NCI-H510A treated with DMSO at 0.1 percent for 48 hours (cell line): ENCODE measurements at regions not wholly inside any gene's neighbourhood (a gene's known extent, or its start where the extent isn't known, plus 50 kb on each side); places are given as distances from the start of the nearest gene placed in this dataset.

Experiments used
- DNase-seq: peaks from one replicate; lab custom pipeline; 2025; lab: John Stamatoyannopoulos, UW

DNA sequence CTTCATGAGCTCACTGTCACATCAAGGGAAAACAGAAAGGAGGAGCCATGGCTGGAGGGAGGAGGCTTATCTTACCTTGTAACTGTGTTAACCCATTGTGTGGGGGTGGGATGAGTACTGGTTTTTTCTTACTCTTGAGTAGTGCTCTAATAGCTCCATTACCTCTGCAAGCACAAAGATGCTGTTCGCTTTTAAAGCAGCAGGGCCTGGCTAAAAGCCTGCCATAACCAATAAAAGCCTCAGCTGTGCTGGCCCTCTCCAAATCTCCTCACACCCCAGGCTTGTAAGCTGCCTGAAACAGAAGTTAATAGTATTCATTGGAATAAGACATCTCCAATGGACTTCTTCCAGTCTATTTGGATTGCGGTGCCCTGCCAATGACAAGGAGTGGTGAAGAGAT is 544.1 kb downstream of the TUSC7 start:
- no peak for DNase-seq

DNA sequence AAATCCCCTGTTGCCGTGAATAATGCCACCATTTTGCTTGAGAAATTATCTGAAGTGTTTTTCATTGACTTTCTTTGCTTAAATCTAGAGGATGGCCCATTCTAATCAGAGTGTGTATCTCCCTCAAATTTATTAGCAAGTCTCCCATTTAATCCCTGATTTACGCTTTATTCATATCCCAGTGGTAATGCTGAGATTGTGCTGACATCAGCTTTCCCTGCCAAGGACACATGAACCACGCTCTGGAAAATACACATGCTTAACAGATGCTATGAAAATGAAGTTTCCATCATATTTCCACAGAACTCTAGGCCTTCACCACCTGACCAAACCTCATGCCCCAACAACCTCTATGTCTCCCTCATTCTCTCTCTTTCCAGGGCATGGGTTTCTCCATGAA is 545.4 kb downstream of the TUSC7 start:
- DNase-seq, result no peak

DNA sequence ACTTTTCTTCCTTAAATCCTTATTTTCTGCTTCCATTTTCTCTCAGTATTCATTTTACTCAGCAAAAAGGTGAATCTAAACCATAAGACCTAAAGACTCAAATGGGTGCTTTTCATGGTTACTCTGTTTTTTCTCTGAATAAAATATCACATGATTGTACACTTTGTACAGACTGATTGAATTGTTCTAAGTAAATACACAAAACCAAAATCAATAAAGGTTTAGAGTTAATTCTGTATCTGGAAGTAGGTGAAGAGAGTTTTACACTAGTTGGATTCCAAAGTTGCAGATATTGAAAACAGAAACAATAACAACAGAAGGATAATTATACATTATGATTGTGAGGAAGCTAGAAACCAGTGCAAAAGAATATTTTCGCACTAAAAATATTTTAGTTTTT is 546.2 kb downstream of the TUSC7 start:
- DNase-seq, result no peak

DNA sequence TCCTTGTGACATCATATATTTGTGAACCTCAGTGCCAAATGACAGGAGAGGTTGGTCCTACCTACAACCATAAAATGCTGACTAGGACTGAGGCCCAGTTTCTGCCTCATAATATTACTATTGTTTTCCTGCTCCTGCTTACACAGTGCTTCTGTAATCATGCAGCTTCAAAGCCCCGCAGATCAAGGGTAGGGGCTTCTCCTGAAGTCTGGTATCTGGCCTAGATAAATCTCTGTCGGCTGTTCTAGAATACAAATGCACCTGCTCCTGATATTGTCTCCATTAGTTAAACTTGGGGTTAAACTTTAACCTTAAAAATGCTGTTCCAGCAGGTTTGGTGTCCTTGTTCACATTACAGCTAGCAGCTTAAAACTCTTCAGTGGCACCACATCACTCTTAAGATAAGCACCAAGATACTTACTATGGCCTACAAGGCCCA is 552.4 kb downstream of the TUSC7 start:
- no peak for DNase-seq

DNA sequence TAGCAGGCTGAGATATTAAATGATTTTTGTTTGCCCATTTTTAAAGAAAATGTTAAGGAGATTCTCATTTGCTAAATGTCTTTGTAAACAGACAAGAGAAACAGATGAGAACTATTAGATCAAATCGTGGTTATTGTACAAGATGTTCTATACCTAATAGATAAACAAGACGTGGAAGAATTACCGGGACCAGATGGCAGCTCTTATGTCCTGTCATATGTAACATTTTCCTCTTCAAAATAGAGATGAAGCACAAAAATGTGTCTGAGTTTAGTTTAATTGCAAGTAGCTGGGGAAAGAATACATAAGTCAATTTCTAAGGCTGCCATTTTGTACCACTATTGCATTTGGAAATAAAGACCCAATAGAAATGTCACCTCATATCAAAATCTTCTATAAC is 553.7 kb downstream of the TUSC7 start:
- DNase-seq, result no peak

DNA sequence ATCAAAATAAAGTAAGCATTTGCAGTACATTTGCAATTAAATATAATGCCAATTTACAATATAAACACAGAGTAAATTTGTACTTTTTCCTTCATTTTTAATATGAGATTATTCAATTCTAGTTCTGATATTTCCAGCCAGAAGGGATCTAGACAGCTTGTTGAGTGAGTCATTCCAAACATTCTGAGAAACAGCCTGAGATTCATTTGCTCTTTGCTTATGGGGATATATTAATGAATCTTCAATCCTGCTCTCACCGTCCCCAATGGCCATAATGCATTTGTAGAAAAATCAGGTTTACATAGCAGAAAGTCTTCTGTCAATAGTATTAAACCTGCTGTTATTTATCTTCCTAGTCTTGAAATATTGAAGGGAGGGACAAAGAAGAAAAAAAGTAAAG is 554.2 kb downstream of the TUSC7 start:
- DNase-seq, result no peak

DNA sequence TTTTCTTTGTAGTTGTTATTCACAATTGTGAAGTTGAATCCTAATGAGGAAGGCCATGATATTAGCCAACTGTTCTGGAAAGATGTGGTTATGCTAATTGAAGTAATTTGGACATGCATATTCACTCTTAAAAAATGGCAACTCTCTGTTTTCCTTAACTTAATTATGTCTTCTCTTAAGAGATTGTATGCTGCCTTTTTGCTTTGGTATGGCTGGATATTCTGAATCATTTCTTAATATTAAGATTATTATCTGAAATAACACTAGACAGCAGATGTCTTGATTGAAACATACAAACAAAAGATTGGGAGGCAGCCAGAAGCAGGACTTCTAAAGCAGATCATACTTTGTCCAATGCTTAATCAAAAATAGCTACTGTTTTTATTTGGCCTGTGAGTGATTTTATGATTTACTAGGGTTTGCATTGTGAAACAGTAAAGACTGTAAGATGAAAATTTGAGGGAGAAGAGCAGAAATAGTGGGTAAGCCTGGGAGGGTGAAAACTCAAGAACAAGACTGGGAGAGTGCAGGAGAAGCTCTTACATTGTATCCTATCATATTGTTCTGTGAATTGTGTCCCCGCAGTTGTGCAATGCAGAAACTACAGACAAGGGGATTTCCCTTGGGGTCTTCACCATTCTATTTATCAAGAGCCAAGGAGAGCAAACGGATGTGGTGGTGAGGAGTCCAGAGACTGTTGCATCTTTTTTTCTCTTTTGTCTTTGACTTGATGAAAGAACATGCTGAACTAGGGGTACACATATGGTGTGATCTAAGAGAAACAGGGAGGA is 554.8 kb downstream of the TUSC7 start:
- no peak for DNase-seq

DNA sequence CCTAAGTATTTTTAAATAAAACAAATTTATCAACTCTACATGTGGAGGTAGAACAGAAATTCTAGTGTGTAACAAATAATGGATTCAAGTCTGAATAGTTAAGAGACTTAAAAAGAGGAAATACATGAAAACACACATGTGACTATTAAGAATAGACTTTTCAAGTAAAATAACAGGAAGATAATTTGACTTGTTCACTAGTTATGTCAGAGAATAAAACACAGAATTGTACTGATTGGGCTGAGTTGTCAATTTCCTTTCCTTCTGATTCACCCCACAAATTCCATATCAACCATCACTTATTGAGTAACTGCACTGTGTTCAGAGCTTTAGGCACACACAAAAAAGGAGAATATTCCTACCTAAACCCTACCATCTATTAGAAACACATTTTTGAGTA is 557.2 kb downstream of the TUSC7 start:
- DNase-seq, result no peak

DNA sequence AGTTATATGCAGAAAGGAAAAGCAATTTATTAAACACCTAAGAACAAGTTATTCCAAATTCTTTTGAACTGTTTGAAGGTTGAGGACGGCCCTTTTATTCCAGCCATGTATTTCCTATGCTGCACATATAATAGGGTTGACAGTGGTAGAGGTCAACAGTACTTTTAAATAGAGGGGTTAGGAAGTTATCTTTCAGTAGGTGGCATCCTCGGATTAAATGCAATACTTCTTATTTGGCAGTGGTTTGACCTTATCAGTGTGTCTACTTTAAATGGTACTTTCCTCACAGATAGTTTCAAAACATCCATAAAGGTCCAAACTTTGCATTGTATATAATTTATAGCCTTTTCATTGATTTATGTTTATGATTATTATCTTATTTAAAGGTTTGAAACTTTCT is 558.7 kb downstream of the TUSC7 start:
- DNase-seq, result no peak

DNA sequence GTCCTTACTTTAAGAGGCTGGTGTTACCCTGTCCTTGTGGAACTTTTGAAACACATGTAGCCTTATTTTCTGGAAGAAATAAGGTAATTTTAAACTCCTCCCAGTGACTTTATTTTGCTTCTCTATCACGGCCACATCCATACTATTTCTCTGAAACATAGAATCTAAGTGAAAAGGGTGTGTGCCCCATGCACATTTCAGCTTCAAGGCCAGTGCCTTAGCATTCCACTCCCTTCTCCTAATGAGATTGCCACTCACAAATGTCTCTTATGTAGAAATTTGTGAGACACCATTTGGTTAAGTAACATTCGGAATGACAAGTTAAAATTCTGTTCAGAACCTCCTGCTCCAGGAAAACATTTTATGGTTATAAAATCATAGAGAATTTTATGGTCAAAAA is 562.7 kb downstream of the TUSC7 start:
- no peak for DNase-seq

DNA sequence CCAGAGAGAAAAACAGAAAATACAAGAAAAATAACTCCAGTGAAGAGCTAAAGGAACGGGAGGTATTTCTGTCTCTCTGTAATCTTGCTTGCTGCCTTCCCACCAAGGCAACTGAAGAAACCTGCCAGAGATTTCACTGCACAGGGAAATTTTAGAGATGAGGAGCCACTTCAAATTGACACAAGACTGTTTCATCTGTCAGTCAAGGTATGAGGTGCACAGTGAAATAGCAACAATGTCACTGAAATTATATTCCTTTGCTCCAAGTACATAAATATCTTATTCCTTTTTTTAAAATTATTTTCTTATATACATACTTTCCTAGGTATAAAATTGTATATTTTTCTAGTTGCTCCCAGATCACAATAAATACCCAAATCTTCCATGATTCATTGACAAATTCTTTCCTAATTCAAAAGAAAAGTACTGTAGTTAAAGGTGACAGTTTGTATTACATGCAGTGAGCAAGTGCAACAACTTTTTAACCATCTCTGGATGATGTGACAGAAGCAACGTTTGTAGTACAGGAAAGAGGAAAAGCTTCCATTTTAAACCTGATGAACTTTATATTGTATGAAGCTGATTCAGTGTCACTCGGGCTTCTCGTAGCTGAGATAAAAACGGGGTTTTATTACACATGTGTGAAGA is 563.4 kb downstream of the TUSC7 start:
- DNase-seq, result no peak

DNA sequence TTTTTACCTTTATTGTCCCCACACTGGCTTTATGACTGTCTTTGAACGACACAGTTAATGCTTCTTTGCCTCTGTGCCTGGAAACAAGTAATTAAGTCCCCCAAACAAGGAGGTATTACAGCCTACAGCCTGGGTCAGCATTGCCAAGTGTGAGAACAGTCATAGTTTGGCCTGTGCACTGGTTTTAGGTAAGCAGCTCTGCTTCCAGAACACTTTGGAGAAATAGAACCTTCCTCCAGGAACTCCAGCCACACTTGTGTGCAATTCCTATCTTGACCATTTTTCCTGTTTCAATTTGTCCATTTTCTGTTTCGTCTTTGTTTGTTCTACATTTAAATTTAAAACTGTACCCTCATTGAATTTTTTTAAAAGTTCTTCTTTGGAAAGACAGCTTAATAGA is 568.2 kb downstream of the TUSC7 start:
- DNase-seq, result no peak

DNA sequence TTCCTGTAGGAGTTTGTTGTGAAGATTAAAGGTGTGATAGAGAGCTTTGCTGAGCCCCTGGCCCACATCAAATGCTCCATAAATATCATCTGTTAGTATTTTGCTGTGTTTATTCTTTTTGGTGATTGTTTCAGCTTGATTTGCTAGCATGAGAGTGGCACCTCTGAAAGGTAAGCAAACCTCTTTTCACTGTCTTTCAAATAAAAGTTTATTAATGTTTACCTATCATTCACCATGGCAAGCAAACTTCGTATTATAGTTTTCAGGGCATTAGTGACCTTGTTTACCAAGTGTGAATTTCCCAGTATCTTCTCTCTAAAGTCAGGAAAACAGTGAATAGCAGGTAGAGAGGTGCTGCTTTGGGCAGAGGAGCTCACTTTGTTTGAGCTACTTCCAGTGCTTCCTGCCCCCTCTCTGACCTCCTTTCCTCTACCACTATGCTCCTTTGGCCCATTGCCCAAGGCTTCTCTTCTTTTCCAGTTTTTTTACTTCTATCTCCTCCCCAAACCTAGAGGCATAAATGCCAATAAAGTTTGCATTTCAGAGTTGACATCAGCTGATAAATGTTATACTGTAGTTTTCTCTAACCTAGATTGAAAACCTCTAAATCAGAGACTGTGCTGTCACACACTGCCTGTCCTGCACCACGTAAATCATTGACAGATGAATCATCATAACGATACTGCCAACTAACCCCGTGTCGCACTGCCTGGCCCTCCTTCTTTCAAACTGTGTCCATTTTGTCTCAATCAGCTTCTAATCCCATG is 569.0 kb downstream of the TUSC7 start:
- no peak for DNase-seq

DNA sequence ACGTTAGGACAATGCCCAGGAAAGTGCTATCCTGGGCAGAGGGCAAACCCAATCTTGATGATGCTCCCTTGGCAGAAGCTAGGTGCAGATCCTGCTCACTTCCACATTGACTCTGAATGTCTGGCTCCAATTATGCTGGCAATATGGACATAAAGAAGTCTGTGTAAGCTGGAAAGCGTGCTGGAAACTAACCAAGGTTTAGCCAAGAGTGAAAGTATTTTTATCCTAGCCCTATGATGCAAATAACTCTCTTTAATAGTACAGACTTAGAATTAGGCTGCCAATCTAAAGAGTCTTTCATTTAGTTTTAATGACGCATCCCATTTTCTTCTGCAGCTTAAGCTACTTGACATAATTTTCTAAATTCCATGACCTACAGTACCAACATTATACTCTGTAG is 571.8 kb downstream of the TUSC7 start:
- no peak for DNase-seq

DNA sequence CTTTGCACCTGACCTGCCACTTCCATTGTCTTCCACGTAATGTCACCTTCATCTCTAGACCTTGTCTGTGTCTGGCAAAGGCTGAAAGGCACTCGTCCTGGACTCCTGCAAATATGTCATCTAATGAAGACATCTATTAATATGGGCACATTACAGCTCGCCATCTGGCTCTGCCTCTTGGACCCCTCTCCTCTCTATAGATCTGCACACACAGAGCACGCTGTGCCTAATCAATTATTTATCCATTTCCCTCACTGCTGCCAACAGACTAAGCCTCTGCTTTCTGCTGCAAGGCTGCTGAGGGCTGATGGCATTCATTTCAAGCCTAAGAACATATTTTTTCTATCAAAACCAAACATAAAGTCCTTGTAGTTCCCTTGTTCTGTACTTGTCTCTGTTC is 573.0 kb downstream of the TUSC7 start:
- DNase-seq, result no peak

DNA sequence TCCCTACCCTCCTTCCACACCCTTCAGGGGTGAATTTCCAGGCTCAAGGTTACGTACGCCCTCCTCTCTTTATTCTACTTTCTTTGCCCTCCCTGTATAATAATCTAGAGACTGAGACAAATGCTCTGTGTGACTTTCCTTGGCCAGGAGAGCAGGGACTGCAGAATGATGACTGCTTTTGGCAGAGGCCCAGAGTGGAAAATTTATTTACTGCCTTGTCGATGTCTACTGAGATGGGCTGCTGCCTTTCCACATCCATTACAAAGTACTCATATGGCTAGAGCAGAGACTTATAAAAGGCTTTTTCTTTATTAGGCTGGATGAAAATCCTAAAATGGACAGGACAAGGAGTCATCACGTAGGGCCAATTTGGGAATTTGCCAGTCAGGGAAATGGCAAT is 576.2 kb downstream of the TUSC7 start:
- DNase-seq, result no peak

DNA sequence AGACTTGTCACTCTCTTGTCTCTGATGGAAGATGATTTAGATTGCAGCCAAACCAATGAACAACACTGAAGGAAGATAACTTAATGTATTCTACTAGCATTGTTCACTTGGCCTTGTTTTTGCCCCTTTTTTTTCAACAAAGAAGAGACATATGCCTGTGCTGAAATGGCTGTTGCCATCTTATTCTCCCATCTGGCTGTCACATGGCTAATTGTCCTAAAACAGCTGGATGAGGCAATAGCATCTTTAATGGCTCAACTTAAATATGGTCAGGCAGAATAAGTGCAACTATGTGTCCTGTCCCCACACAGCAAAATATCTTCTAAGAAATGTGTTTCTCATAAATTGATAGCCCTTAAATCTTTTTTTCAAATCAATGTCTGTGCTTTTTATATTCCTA is 576.9 kb downstream of the TUSC7 start:
- DNase-seq, result no peak

DNA sequence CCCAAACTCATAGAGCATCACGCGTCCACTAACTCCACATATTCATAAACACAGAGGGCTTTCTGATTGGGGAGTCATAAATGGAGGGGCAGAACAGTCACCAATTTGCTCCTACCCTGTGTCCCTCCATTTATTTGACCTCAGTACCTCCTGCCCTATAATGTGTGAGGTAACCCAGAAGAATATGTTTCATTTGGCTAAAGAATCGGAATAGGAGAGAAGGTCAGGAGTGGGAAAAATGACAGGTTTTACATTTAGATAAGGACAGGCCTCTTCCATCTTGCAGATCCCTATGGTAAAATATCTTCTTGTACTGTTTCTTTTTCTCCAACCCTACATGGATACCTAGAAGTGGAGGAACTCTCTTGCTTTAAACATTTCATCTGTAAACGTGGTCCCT is 578.0 kb downstream of the TUSC7 start:
- no peak for DNase-seq

DNA sequence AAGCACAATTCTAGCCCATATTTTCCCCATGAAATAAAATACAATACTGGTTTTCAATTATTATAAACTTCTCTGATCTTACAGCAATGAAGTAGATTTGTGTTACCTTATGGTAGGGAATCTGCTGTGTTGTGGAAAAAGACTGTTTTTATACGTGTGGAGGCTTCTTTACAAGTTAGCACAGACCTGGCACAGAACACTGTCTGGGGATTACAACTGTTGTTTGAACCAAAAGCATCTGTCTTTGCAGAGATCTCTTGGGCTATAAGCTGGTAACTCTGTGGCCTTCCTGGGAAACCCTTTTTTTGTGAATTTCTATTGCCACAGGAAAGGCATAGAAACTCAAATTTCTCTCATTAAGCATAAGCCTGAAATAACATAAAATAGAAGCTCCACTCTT is 581.9 kb downstream of the TUSC7 start:
- DNase-seq, result no peak

DNA sequence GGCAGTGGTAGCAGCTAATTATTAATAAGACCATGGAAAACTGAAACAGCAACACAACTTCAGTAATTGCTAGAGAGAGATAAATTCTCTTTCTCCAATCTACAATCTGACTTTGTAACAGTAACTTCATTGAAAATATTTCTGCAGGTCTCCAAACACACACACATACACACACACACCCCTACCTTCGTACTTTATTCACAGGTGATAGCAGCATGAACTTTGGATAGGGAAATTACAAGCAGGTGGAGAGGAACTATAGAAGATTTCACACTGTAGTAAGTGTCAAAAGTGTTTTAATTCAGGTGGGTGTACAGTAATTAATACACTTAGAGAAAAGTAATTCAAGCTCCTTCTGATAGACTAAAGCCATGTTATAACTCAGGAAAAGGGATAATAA is 587.5 kb downstream of the TUSC7 start:
- DNase-seq, result no peak

DNA sequence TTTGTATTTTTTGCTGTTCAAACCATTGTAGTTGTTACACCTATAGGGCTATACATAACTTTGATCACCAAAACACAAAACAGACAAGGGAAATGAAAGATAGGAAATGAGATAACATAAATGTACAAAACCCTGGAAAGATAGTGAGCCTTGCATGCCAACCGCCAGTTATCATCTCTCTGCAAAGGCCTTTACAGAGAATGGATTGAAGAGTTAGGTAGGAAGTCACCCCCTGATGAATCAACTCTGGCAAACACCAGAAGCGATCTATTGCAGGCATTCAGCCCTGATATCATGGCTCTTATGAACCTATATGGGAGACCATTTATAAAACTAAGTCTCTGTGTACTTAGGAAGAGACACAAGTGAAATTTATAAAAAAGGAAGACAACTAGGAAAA is 588.0 kb downstream of the TUSC7 start:
- no peak for DNase-seq

DNA sequence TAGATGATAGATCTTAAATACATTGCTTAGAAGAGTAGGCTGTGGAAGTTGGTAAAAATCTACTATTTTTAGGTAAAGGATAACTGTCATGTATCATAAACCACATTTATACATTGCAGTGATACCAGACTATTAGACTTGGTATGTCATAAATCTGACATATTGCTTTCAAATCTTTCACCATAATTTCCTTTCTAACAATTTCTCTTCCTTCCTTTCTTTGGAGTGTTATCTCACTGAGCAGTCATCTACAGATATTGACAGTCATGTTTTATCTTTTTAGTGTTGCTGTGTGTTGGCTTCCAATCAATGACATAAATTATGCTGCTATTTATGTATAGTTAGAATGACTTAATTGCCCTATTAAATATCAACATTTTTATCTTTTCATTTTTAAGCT is 588.7 kb downstream of the TUSC7 start:
- DNase-seq, result no peak

DNA sequence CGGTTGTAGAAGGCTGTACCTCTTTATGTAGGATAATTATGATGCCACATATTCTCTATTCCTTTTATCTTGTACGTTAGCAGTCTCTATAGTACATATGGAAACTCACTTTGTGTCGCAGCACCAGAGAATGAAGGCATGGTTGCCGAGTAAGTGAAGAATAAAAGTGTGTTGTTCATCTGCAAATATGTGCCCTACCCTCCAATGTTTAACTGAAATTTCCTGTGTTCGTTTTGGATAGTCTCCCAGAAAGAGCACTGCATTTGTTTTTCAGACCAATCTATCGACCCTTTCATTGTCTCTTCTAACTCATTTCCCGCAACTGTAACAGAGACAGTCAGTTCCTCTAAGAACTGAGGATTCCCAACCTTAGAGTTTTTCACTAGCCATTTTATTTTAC is 592.8 kb downstream of the TUSC7 start:
- DNase-seq, result no peak
